ENCODE measurements at regions not wholly inside any gene's neighbourhood (a gene's known extent, or its start where the extent isn't known, plus 50 kb on each side); places are given as distances from the start of the nearest gene placed in this dataset.
"Not testable (repeated sequence)": the region's sequence is repeated elsewhere in the genome, so short reads cannot be mapped to it uniquely, and the experiment has no call there.

DNA sequence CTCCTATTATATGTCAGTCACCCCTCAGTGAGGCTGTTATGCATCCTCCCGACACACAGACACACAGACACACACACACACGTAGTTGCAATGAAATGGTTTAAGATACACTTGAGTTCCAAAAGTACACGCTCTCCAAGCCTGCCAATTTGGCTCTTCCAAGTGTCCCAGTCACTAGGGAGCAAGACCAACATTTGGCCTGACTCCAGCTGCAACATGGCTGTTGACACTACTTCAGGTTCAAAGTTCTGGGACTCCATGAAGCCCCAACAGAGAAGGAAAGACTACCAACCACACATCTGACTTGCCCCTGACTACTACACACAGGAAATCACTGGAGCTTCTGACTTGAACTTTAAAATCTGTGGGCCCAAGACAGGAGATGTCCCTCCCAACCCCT, 128.1 kb upstream of the KCNJ18 start:
- DNase-seq (ENCODE audit: low read depth): no peak
- no peak overlapping the region for H3K4me3 ChIP-seq (ENCODE audit: control insufficient read depth, low read depth, low read length)
- TF ChIP-seq, protein P1, sequence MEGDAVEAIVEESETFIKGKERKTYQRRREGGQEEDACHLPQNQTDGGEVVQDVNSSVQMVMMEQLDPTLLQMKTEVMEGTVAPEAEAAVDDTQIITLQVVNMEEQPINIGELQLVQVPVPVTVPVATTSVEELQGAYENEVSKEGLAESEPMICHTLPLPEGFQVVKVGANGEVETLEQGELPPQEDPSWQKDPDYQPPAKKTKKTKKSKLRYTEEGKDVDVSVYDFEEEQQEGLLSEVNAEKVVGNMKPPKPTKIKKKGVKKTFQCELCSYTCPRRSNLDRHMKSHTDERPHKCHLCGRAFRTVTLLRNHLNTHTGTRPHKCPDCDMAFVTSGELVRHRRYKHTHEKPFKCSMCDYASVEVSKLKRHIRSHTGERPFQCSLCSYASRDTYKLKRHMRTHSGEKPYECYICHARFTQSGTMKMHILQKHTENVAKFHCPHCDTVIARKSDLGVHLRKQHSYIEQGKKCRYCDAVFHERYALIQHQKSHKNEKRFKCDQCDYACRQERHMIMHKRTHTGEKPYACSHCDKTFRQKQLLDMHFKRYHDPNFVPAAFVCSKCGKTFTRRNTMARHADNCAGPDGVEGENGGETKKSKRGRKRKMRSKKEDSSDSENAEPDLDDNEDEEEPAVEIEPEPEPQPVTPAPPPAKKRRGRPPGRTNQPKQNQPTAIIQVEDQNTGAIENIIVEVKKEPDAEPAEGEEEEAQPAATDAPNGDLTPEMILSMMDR (conservative IDR thresholded peaks at IDR 0.05; ENCODE audit: control insufficient read depth, insufficient read depth, low read depth, low read length): no peak

DNA sequence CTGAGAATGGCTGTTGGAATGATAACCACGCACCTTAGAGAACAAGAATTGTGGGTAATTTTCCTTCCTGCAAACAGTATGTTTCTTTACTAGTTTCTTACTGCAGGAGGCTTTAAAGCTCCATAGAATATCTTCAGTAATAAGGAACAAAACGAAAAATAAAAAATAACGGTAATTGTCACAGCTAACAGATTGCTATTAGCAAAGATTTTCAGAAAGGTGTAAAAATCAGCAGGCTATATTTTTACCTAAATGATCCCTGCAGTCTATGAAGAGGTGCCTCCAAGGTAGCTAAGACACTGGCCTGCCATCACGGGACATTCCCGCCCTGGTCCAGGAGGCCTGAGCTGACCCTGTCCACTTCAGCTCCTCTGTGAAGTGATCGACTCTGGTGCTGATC, 127.6 kb upstream of the KCNJ18 start:
- DNase-seq (ENCODE audit: low read depth); H3K4me3 ChIP-seq (ENCODE audit: control insufficient read depth, low read depth, low read length): not testable (repeated sequence)

DNA sequence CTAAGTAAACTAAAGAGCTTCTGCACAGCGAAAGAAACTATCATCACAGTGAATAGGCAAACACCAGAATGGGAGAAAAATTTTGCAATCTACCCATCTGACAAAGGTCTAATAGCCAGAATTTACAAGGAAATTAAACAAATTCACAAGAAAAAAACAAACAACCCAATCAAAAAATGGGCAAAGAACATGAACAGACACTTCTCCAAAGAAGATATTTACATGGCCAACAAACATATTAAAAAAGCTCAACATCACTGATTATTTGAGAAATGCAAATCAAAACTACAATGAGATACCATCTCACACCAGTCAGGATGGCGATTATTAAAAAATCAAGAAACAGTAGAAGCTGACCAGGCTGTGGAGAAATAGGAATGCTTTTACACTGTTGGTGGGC, 121.9 kb upstream of the KCNJ18 start:
- not testable (repeated sequence) for H3K4me3 ChIP-seq (ENCODE audit: control insufficient read depth, low read depth, low read length); DNase-seq (ENCODE audit: low read depth)

DNA sequence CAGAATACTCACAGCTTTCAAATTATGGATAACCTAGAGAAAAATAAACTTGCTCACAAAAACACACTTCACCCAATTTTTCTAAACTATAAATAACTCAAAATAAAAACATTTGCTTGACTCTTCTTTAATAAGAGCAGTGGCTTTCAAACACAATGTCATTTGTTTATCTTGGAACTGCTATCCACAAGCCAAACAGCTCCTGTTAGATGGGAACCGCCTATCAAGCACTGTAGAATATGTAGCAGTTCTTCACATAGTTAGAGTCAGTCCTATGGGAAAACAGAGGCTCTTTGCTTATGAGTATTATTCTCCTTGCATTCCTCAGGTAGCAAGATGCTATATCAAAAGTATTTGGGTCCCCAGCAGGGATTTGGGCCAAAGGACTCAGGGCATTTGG, 120.2 kb upstream of the KCNJ18 start:
- DNase-seq (ENCODE audit: low read depth); H3K4me3 ChIP-seq (ENCODE audit: control insufficient read depth, low read depth, low read length): not testable (repeated sequence)

DNA sequence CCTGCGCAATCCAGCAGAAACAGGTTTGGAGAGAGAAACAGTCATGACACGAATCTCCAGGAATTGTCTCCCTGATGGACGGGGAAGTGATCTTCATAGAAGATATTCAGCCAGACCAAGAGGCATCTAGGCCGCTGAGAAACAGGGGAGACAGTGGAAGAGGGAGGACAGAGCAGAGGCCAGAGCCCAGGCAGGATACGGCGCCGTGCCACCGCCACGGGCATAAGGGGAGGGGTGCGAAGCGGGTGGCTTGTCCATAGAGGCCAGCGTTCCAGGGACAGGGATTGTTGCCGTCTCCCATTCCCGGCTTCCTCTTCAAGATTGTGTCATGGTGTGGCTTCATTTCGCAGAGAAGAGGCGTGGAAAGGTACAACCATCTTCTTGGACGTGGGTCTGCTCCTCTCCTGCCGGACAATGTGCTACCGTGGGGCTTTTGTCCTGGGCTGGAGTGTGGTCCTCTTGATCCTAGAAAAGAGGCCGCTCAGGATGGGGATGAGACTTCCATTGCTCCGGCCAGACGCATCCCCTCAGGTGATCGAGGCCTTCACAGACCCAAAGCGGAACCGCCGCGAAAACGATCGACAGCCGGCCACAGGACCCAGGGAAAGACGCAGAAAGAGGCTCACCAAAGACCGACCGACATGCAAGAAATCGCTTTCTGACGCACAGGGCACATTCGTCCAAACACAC, 118.9 kb upstream of the KCNJ18 start:
- H3K4me3 ChIP-seq (ENCODE audit: control insufficient read depth, low read depth, low read length): peak overlapping the region; percentile 59

DNA sequence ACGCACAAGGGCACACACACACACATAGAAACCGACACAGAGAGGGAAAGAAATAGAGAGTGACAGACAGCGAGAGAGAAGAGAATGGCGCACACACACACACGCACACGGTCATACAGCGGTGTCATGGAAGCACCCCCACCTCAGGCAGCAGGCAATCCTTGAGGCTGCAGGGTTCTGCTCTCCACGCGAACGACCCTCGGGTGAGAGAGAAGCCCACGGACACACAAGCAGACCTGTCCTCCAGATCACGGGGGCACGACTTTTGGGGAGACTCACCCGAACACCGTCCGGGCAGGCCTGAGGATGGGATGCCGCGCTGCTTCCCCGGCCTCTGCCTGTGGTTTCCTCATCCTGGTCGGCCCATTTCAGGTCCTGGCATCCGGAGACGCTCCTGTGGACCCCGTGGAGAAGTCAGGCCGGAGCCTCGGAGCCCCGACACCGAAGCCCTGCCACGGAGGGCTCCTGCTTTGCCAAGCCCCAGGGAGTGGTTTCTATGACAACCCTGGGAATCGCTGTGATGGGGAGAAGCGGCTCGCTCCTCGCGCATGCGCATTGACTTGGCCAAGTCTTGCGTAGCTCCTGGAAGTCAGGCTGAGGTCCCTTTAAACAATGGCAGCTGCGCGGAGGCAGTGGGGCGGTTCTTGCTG, 118.2 kb upstream of the KCNJ18 start:
- TF ChIP-seq, protein P1 (conservative IDR thresholded peaks at IDR 0.05; ENCODE audit: control insufficient read depth, insufficient read depth, low read depth, low read length): no peak
- DNase-seq (ENCODE audit: low read depth): peak; percentile 81
- peak overlapping the region; percentile 59 for H3K4me3 ChIP-seq (ENCODE audit: control insufficient read depth, low read depth, low read length)

More for the DNA sequence above, 118.9 kb upstream of the KCNJ18 start:
- DNase-seq (ENCODE audit: low read depth): not testable (repeated sequence)

DNA sequence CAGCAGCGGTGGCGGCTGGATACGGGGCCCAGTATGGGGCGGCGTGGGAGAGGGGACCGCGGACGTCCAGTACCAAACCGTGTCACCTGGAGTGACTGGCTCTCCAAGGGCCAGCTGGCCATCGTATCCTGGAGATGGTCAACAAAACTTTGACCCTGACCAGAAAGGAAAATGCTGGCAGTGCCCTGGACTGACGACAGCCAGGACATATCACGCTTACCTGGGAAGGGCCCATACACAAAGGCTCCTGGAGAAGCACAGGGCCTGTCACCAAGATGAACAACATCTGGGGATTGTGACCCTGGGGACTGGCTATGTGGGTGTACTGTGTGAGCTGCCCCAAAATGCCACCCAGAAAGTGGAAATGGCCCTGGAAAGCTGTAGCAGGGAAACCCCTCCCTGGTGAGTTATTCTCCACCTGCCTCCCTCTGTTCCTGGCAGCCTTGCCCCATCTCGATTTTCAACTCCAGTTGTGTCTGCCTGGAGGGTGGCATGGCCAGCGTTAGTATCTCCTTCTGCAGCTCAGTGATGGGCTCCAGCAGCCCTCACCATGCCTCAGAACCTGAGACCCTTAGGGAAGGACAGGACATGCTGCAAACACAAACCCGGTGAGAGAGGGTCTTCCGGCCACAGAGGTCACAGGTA, 117.6 kb upstream of the KCNJ18 start:
- not testable (repeated sequence) for H3K4me3 ChIP-seq (ENCODE audit: control insufficient read depth, low read depth, low read length); DNase-seq (ENCODE audit: low read depth)

DNA sequence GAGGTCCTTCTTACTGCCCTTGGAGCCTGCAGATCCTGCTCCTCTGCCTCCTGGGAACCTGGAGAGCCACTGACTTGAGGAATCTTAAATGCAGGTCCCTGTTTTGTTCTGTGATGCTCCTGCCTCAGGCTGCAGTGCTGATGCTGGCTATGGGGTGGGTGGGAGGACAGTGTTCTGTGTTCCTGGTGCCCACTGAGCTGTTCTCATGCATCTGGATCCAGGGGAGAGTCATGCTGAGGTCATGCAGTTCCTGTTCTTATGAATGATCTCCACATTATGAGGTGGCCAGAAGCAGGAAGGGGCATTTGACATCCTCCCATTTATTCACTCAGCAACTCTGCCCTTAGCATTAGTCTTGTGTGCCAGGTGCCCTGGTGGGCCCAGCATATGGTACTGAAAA, 113.5 kb upstream of the KCNJ18 start:
- H3K4me3 ChIP-seq (ENCODE audit: control insufficient read depth, low read depth, low read length): not testable (repeated sequence)
- peak; percentile 44 for DNase-seq (ENCODE audit: low read depth)

DNA sequence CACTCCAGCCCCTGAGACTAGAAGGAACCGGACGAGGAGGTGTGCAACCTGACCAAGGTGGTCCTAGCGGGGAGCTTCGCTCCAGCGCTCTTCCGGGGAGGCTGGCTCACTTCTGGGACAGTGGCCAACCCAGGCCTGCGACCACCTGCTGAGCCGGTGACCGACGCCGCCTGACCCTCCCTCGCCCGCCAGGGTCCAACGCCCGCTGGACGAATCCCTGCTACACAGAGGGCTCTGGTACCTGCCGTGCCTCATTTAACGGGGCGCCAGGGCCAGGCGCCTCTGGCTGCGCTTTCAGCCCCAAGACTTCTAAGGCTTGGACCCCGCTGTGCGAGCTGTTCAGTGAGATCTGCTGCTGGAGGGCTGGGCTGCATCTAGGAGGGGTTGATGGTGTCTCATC, 99.5 kb upstream of the KCNJ18 start:
- H3K4me3 ChIP-seq (ENCODE audit: control insufficient read depth, low read depth, low read length): no peak overlapping the region
- DNase-seq (ENCODE audit: low read depth): no peak
- TF ChIP-seq, protein P1 (conservative IDR thresholded peaks at IDR 0.05; ENCODE audit: control insufficient read depth, insufficient read depth, low read depth, low read length): no peak

DNA sequence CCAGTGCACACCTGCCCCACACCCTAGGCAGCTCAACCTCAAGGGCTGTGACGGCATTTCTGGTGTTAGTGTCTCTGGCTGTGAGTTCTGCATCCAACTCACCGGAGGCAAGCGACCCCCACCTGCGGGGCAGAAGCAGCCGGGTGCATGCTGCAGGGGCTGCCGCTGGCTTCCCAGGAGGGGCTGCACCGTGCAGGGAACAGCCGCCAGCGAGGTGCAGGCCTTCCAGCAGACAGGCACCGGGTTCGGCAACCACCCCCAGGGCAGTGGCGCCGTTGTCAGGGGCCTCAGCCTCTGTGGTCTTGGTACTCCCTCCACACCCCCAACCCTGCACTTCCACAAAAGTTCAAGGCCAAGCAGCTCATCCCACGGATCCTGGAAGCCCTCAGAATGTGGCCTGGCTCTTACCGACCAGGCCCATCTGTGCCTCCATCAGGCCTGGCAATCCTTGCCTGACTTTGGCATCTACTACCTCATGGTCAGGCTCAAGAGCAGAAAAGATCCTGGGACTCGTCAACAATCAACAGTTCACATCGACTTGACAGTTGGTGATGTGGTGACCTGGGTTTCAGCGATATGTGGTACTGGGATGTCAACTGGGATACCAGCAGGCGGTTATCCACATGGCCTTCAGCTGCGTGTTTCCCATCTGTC, 98.7 kb upstream of the KCNJ18 start:
- H3K4me3 ChIP-seq (ENCODE audit: control insufficient read depth, low read depth, low read length); DNase-seq (ENCODE audit: low read depth): not testable (repeated sequence)

All from fibroblast of mammary gland (primary cell).